SK-N-MC (cell line): ENCODE measurements at regions not wholly inside any gene's neighbourhood (a gene's known extent, or its start where the extent isn't known, plus 50 kb on each side); places are given as distances from the start of the nearest gene placed in this dataset.

Experiments
- EZH2 ChIP-seq: fragments of 200-600 bp; sonication (generic); IDR thresholded peaks from one replicate; pipeline ENCODE4 v1.6.1; 2017; ENCODE audit warnings: antibody characterized with exemption
- FOXP2 ChIP-seq: optimal IDR thresholded peaks from 2 replicates; pipeline ENCODE3; 2011; ENCODE audit warnings: mild to moderate bottlenecking, moderate library complexity; ENCODE audit not compliant: insufficient read depth; ENCODE audit errors: extremely low read length, control extremely low read depth
- POLR2AphosphoS5 ChIP-seq: IDR thresholded peaks from 2 replicates; pipeline ENCODE4 v1.6.1; 2012; ENCODE audit warnings: mild to moderate bottlenecking, low read depth, low read length, borderline replicate concordance

GRCh38 chr13:111561091-111561781, 240.8 kb downstream of the TEX29 start:
- TF ChIP-seq EZH2 (no peak), FOXP2 (no peak), POLR2AphosphoS5 (no peak)
